ENCODE measurements at regions not wholly inside any gene's neighbourhood (a gene's known extent, or its start where the extent isn't known, plus 50 kb on each side); places are given as distances from the start of the nearest gene placed in this dataset.

- Histone ChIP-seq H3K27ac (no peak overlapping the region), H3K4me3 (no peak overlapping the region), H3K4me1 (no peaks in the 10 kb centered on the region), H3K27me3 (no peaks in the 10 kb centered on the region), H3K9me3 (no peaks in the 10 kb centered on the region), H3K36me3 (no peaks in the 10 kb centered on the region)
- no peak for DNase-seq (ENCODE audit: low spot score)
- TF ChIP-seq CTCF (IDR thresholded peaks at IDR 0.05): no peak
These were observed 577.5 kb downstream of the RBFOX1 start for GRCh38 chr16:7910116-7910515.

GRCh38 chr16:7888411-7888810, 555.8 kb downstream of the RBFOX1 start:
- TF ChIP-seq CTCF (IDR thresholded peaks at IDR 0.05): no peak
- H3K4me1 ChIP-seq: no peaks in the 10 kb centered on the region
- no peaks in the 10 kb centered on the region for H3K36me3 ChIP-seq
- H3K9me3 ChIP-seq: no peaks in the 10 kb centered on the region
- no peak overlapping the region for H3K4me3 ChIP-seq
- no peak overlapping the region for H3K27ac ChIP-seq
- no peak for DNase-seq (ENCODE audit: low spot score)
- H3K27me3 ChIP-seq: no peaks in the 10 kb centered on the region

GRCh38 chr16:7887316-7887715, 554.7 kb downstream of the RBFOX1 start:
- no peak for TF ChIP-seq CTCF (IDR thresholded peaks at IDR 0.05)

GRCh38 chr16:7871979-7872378, 539.3 kb downstream of the RBFOX1 start:
- Histone ChIP-seq H3K9me3 (peaks cover 0 to 4% of the 10 kb centered on the region in 2 donors), H3K27ac (no peak overlapping the region), H3K4me1 (no peaks in the 10 kb centered on the region), H3K27me3 (no peaks in the 10 kb centered on the region), H3K36me3 (no peaks in the 10 kb centered on the region), H3K4me3 (no peak overlapping the region)
- no peak for TF ChIP-seq CTCF (IDR thresholded peaks at IDR 0.05)
- DNase-seq (ENCODE audit: low spot score): no peak

More at GRCh38 chr16:7887316-7887715, 554.7 kb downstream of the RBFOX1 start:
- Histone ChIP-seq H3K27me3 (no peaks in the 10 kb centered on the region), H3K27ac (no peak overlapping the region), H3K4me3 (no peak overlapping the region), H3K36me3 (no peaks in the 10 kb centered on the region), H3K9me3 (no peaks in the 10 kb centered on the region), H3K4me1 (no peaks in the 10 kb centered on the region)
- DNase-seq (ENCODE audit: low spot score): no peak

- H3K4me1 ChIP-seq: no peaks in the 10 kb centered on the region
- DNase-seq (ENCODE audit: low spot score): no peak
These were observed 538.7 kb downstream of the RBFOX1 start for GRCh38 chr16:7871371-7871770.

More at GRCh38 chr16:7871371-7871770, 538.7 kb downstream of the RBFOX1 start:
- TF ChIP-seq CTCF (IDR thresholded peaks at IDR 0.05): no peak
- Histone ChIP-seq H3K36me3 (no peaks in the 10 kb centered on the region), H3K4me3 (no peak overlapping the region), H3K9me3 (peaks cover 0 to 4% of the 10 kb centered on the region in 2 donors), H3K27me3 (no peaks in the 10 kb centered on the region), H3K27ac (no peak overlapping the region)
